NCI-H146 treated with DMSO at 0.1 percent for 48 hours (cell line): ENCODE measurements at regions not wholly inside any gene's neighbourhood (a gene's known extent, or its start where the extent isn't known, plus 50 kb on each side); places are given as distances from the start of the nearest gene placed in this dataset.

Experiments used
- DNase-seq: peaks from one replicate; lab custom pipeline; 2025; ENCODE audit not compliant: unreplicated experiment; lab: John Stamatoyannopoulos, UW

- DNase-seq = no peak
Measured at GRCh38 chr14:100399052-100399849, 76.1 kb downstream of the SLC25A47 start.

- no peak for DNase-seq
Measured at GRCh38 chr14:100400115-100400514, 77.0 kb downstream of the SLC25A47 start.

- no peak for DNase-seq
Measured at GRCh38 chr14:100401031-100401692, 78.0 kb downstream of the SLC25A47 start.

- no peak for DNase-seq
Measured at GRCh38 chr14:100401792-100402191, 78.7 kb downstream of the SLC25A47 start.

- DNase-seq = no peak
Measured at GRCh38 chr14:100402631-100403030, 79.5 kb downstream of the SLC25A47 start.

- DNase-seq = no peak
Measured at GRCh38 chr14:100403105-100403504, 80.0 kb downstream of the SLC25A47 start.

GRCh38 chr14:100403802-100404365 lies 80.7 kb downstream of the SLC25A47 start:
- no peak for DNase-seq

GRCh38 chr14:100404419-100404818 lies 81.3 kb downstream of the SLC25A47 start:
- DNase-seq = no peak

- DNase-seq = no peak
Measured at GRCh38 chr14:100405760-100406455, 82.8 kb downstream of the SLC25A47 start.

GRCh38 chr14:100406505-100407131 lies 83.5 kb downstream of the SLC25A47 start:
- DNase-seq = no peak

GRCh38 chr14:100407376-100408102 lies 84.4 kb downstream of the SLC25A47 start:
- DNase-seq = no peak

GRCh38 chr14:100408350-100409002 lies 85.3 kb downstream of the SLC25A47 start:
- DNase-seq = no peak

- no peak for DNase-seq
Measured at GRCh38 chr14:100409003-100409360, 85.8 kb downstream of the SLC25A47 start.

GRCh38 chr14:100409651-100410050 lies 86.5 kb downstream of the SLC25A47 start:
- no peak for DNase-seq

- no peak for DNase-seq
Measured at GRCh38 chr14:100410056-100410565, 87.0 kb downstream of the SLC25A47 start.

- no peak for DNase-seq
Measured at GRCh38 chr14:100413699-100414098, 90.6 kb downstream of the SLC25A47 start.

- DNase-seq = no peak
Measured at GRCh38 chr14:100415226-100415625, 92.1 kb downstream of the SLC25A47 start.

- DNase-seq = no peak
Measured at GRCh38 chr14:100416081-100416680, 93.0 kb downstream of the SLC25A47 start.
